ENCODE measurements at regions not wholly inside any gene's neighbourhood (a gene's known extent, or its start where the extent isn't known, plus 50 kb on each side); places are given as distances from the start of the nearest gene placed in this dataset.

- no peak for DNase-seq
Measured at GRCh38 chr6:159328052-159328451, 158.9 kb downstream of the FNDC1 start.

- DNase-seq, result no peak
Measured at GRCh38 chr6:159325476-159325875, 156.3 kb downstream of the FNDC1 start.

- DNase-seq, result no peak
Measured at GRCh38 chr6:159324596-159324995, 155.4 kb downstream of the FNDC1 start.

All from activated T-cell treated with anti-CD3 and anti-CD28 coated beads, Interleukin-2, amount 50 U/mL, for 48 hours (primary cell).